ENCODE measurements at regions not wholly inside any gene's neighbourhood (a gene's known extent, or its start where the extent isn't known, plus 50 kb on each side); places are given as distances from the start of the nearest gene placed in this dataset.

DNA sequence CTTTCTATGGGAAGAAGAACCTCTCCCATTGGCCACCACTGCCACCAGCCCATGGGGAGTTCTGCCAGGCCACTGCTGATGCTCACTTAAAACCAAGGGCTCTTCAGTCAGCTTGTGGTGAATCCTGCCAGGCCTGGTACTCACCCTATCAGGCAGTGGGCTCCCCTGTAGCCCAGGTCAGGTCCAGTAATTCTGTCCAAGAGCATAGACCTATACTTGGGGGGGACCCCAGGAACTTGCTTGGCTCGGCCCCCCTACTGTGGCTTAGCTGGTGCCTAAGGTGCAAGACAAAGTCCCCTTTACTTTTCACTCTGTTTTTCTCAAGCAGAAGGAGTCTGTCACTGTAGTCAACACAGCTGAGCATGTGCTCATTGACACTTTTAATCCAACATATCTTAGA, 1012.2 kb downstream of the PCDH19 start:
- TF ChIP-seq ASH2L (IDR thresholded peaks at IDR 0.05; ENCODE audit: low read length), result no peak
- no peaks in the 10 kb centered on the region for H4K20me1 ChIP-seq (replicated peaks in 1 of 2; ENCODE audit: control insufficient read depth in 1 of 2, insufficient read depth in 2 of 2, low read length in 2 of 2)
- no peak overlapping the region for H2BK15ac ChIP-seq (ENCODE audit: low read length)
- H2BK12ac ChIP-seq (ENCODE audit: low read depth, low read length), result no peak overlapping the region
- no peak overlapping the region for H3K9ac ChIP-seq (replicated peaks in 1 of 4; ENCODE audit: extremely low read depth in 1 of 4, low read depth in 3 of 4, low read length in 3 of 4)
- DNase-seq (ENCODE audit: low read depth in 1 of 2, low spot score in 2 of 2) (no peak), FAIRE-seq (no peak)
- no peak overlapping the region for H2BK120ac ChIP-seq (replicated peaks; ENCODE audit: low read depth, low read length)
- POLR2A ChIA-PET (ENCODE audit: partially characterized antibody), result no interaction called here
- no peak overlapping the region for H2AFZ ChIP-seq (ENCODE audit: low read length)
- H3K4me3 ChIP-seq (ENCODE audit: extremely low read depth in 1 of 4, insufficient read depth in 2 of 4, low read depth in 3 of 4, low read length in 4 of 4), result no peak overlapping the region
- H3K23ac ChIP-seq (ENCODE audit: insufficient read length), result no peak overlapping the region
- no peaks in the 10 kb centered on the region for H3K27me3 ChIP-seq (replicated peaks in 1 of 4; ENCODE audit: control insufficient read depth in 3 of 4, extremely low read depth in 1 of 4, insufficient read depth in 3 of 4, low read length in 3 of 4)
- no peak overlapping the region for H2BK5ac ChIP-seq (ENCODE audit: low read depth, low read length)
- no peak overlapping the region for H4K5ac ChIP-seq (ENCODE audit: insufficient read length, low read depth, low read length)
- no peak overlapping the region for H4K8ac ChIP-seq (ENCODE audit: extremely low read depth, insufficient read depth, low read length)
- no peak overlapping the region for H4K91ac ChIP-seq (replicated peaks; ENCODE audit: insufficient read length, low read length)
- no peak overlapping the region for H2BK20ac ChIP-seq (ENCODE audit: low read length)
- H3K9me3 ChIP-seq (ENCODE audit: insufficient read depth in 2 of 2, low read depth in 1 of 2, low read length in 1 of 2), result no peaks in the 10 kb centered on the region
- H3K4me2 ChIP-seq (ENCODE audit: insufficient read depth in 1 of 2, low read depth in 2 of 2, low read length in 2 of 2), result no peak overlapping the region
- no peaks in the 10 kb centered on the region for H3K79me1 ChIP-seq (ENCODE audit: low read depth, low read length)
- H3K4ac ChIP-seq (replicated peaks; ENCODE audit: insufficient read length, low read depth, low read length), result no peak overlapping the region
- no peak overlapping the region for H3K18ac ChIP-seq (ENCODE audit: extremely low read depth, low read length)
- no peaks in the 10 kb centered on the region for H3K79me2 ChIP-seq (ENCODE audit: control insufficient read depth in 1 of 2, insufficient read depth in 2 of 2, low read length in 2 of 2)
- H3K14ac ChIP-seq (ENCODE audit: insufficient read length), result no peak overlapping the region
- H3K23me2 ChIP-seq (ENCODE audit: low read depth, low read length), result no peaks in the 10 kb centered on the region
- 100% methylated on average over 1 of the region's 1 CpG; no CpG with 5 or more reads in 1 of the 2 experiments for WGBS, 2 experiments (ENCODE audit: extremely low coverage in 1 of 2, insufficient coverage in 1 of 2, insufficient read length in 1 of 2, insufficient replicate concordance in 2 of 2, low coverage in 1 of 2, low lambda C conversion rate in 2 of 2, missing lambda C conversion rate in 1 of 2)
- H3K4me1 ChIP-seq (replicated peaks in 1 of 4; ENCODE audit: control insufficient read depth in 3 of 4, insufficient read depth in 4 of 4, low read length in 3 of 4), result no peaks in the 10 kb centered on the region
- no peak overlapping the region for H3K27ac ChIP-seq (ENCODE audit: low read depth, low read length)
- no peak overlapping the region for H2AK5ac ChIP-seq (ENCODE audit: low read depth, low read length)
- CTCF ChIA-PET (ENCODE audit: partially characterized antibody), result interaction anchor here (0.6 kb wide), 1 partner anchor 32 kb away, joined by 3 read pairs; no protein-coding TSS in a partner anchor
- no peaks in the 10 kb centered on the region for H3K36me3 ChIP-seq (ENCODE audit: control insufficient read depth in 2 of 4, insufficient read depth in 4 of 4, low read length in 3 of 4)
- H3K56ac ChIP-seq (replicated peaks; ENCODE audit: insufficient read length, low read depth, low read length), result no peak overlapping the region

Data from H1 (cell line).